ENCODE measurements at regions not wholly inside any gene's neighbourhood (a gene's known extent, or its start where the extent isn't known, plus 50 kb on each side); places are given as distances from the start of the nearest gene placed in this dataset.

GRCh38 chr1:30260318-30260717 lies 463.1 kb downstream of the MATN1 start:
- no peak for DNase-seq

GRCh38 chr1:30259631-30260030 lies 463.8 kb downstream of the MATN1 start:
- DNase-seq = no peak

DNA sequence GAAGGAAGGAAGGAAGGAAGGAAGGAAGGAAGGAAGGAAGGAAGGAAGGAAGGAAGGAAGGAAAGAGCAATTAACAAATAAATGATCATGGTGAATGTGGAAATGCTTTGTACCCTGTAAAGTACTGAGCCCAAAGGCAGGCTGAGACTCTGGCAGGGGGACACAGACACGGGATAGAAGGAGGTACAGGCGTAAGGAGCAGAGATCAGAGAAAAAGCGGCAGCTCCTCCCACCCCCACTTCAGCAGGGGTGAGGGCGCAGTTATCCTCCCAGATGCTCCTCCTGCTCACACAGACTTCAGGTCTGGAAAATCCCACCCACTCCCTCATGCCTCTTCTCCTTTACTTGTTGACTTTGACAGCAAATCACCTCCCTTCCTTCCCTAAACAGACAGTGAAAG lies 464.5 kb downstream of the MATN1 start:
- DNase-seq = no peak

DNA sequence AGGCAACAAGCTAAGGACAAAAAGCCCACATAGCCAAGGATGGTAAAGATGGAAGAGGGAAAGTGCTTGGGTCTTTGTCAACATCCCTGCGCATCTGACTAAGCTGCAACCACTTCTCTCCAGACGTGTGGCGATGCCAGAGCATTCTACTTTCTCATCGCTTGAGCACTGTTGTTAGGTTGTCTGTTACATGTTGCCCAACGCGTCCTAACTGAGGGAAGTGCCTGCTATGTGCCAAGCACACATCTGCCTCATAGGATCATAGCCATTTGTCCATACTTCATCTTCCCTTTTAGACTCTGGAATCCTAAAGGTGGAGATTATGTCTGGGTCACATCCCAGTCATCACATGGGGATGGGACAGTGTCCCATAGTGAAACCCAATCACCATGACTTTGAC lies 464.9 kb downstream of the MATN1 start:
- no peak for DNase-seq

DNA sequence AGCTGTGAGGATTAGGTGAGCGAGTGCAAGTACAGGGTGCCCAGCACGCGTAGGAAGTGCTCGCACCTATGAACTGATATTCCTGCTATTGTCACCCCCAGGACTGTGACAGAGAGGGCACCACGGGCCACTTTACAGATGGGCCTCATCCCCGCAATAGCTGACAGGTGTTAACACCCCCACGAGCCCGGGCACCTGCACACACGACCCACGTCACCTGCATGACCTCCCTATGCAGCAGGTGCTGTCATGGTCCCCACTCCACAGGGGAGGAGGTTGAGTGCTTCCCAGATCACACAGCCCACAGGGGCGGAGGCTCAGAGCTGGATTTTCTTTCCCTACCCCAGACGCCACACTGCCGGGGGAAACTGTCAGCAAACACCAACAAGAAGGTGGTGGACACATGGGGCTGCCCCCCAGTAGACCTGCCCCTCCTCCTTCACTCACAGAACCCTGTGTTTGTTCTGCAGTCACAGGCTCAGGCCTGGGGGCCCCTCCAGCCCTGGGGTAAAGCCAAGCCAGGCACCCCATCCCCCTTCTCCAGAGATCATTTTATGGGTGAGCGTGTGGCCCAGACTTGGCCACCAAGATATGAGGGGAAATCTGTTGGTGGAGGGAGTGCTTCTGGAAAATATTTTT lies 465.5 kb downstream of the MATN1 start:
- DNase-seq = no peak

GRCh38 chr1:30257322-30257721 lies 466.1 kb downstream of the MATN1 start:
- no peak for DNase-seq

GRCh38 chr1:30256911-30257310 lies 466.5 kb downstream of the MATN1 start:
- DNase-seq = no peak

- DNase-seq = no peak
These were observed 468.2 kb downstream of the MATN1 start for GRCh38 chr1:30255111-30255724.

DNA sequence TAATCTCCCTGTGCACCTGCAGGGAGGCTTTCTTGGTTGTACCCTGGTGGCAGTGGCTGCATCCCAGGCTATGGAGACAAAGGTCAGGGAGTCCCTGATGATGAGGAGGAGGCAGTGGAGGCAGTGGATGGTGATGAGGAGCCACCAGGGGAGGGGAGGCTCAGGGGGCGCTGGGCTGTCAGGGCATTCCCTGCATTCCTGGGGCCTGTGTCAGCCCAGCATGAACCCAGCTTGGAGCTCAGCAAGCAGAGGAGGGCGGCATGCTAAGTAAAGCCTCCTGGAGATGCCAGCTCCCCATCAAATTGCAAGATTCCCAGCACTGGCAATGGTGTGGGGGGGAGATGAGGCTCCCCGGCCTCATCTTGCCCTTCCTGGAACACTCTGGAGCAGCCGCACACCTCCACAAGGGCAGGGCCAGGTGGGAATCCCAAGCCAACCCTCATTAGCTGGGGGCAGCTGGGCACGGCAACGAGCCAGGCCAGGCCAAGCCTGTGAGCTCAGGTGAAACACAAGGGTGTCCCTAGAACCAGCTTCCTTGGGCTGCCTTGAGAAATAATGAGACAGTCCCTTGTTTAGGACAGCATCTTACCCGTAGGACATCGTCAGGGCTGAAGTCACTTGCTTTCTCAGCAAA lies 469.5 kb downstream of the MATN1 start:
- DNase-seq = no peak

DNA sequence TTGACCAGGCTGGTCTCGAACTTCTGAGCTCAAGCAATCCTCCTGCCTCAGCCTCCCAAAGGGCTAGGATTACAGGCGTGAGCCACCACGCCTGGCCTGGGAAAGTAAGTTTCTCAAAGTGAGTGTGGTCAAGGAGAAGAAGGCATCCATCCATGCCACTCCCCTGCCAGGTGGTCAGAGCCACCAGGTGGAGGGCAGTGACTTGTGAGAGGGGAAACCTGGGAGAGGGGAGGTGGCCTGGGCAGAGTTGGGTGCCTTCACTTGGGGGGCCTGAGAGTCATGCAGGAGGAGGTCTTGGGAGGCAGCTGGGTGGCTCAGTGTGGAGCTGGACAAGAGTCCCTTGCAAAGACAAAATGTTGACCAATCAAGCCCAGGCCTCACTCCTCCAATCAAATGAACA lies 470.0 kb downstream of the MATN1 start:
- DNase-seq = no peak

DNA sequence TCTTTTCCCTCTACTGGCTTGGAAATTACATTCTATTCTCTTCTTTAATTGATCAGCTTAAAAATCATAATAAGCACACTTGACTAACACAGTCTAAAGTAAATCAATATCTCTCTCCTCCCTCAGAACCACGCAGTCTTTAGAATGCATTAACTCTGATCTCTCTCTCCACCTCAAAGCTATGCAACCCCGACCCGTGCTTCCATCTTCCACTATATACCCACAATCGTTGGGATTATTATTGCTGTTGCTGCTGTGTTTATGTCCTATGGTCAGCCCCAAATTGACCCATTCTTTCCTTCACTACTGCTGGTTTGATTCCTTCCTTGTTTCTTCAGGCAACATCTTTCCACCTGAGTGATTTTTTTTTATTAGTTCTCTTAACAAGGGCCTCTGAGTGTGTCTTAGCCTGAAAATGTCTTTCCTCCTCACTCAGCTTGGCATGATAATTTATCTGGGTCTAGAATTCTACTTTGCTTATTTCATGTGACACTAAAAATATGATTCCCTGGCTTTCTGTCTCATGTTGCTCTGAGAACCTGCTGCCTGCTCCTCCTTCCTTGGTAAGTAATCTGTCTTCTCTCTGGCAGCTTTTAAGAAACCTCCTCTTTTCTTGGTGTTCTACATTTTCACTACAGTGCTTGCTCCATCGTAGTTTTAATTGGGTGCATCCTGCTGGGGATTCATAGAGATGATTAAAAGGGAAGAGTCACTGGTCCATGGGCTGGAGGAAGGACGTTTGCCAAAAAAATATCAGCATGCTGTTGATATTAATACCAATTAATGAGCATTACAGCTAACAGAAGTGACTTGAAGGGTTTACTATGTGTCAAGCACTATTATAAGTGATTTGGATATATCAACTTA lies 472.2 kb downstream of the MATN1 start:
- DNase-seq = no peak

DNA sequence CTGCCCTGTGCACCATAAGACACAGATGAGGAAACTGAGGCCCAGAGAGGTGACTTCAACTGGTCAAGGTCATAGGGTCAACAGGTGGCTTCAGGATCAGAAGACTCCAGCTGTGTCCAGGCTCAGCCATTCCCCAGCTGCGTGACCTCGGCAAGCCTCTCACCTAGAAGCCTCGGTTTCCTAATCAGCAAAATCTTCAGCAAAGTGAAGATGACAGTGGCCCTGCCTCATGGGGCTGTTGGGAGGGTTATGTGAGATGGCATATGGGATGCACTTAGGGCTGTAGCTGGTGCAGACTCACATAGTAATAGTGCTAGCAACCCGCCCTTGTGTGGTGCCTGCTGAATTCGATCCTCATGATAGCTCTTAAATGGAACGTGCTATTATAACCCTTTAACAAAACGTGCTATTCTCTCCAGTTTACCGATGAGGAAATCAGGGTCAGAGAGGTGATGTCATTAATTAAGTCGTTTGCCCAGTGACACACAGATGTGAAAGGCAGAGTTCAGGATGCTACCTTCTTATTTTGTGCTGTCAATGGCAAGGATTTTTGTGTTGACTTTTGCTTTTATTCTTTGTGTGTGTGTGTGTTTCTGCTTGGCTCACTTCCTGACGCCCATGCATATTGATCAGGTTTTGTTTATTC lies 472.9 kb downstream of the MATN1 start:
- no peak for DNase-seq

- DNase-seq = no peak
These were observed 473.7 kb downstream of the MATN1 start for GRCh38 chr1:30249446-30250337.

- no peak for DNase-seq
These were observed 474.6 kb downstream of the MATN1 start for GRCh38 chr1:30248774-30249173.

GRCh38 chr1:30248373-30248772 lies 475.0 kb downstream of the MATN1 start:
- no peak for DNase-seq

GRCh38 chr1:30244801-30245200 lies 478.6 kb downstream of the MATN1 start:
- no peak for DNase-seq

DNA sequence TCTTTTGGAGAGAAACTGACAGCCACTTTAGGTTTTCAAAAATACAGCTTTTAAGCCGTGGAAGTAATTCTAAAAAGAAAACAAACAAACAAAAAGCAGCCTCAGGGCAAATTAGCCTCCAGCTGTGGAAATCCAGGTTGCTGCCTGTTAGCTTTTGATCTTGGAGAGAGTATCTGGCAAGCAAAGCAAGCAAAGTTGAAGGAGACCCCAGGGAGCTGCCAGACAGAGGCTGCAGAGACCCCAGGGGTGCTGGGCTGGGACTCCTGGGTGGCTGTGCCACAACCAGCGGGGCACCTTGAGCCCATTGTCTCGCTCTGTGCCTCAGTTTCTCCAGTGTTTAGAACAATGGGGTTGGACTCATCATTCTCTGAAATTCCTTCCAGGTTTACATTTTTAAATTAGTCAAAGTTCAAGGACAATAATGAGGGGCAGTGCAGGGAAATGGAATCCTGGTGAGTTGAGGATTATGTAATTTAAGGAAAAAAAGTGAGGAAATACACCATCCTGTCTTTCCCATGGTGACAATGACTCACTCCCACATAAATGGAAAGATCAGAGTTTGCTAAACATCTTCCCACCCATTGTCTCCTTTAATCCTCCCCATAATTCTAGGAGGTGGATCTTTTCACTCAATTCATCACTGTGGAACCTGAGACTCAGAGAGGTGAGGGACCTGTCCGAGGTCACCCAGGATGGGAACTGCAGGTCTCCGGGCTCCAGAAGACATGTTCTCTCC lies 480.5 kb downstream of the MATN1 start:
- no peak for DNase-seq

- no peak for DNase-seq
These were observed 481.2 kb downstream of the MATN1 start for GRCh38 chr1:30242168-30242567.

- no peak for DNase-seq
These were observed 481.7 kb downstream of the MATN1 start for GRCh38 chr1:30241681-30242080.

DNA sequence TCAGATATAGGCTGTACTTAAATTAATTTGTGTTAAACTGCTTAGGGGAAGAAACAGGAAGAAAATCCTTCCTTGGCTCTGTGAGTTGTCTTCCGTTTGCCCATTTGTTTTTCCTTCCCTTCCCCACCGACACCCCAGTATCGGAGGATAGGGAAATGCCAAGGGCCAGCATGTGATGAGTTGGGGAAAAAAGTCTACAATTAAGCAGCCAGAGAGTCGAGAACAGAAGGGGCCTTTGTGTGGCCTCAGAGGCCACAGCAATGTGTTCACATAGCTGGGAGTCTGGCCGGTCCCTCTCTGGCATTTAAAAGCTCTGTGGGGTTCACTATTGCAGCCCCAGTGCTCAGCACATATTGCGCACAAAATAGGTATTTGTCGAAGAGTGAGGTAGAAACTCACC lies 489.3 kb downstream of the MATN1 start:
- no peak for DNase-seq

DNA sequence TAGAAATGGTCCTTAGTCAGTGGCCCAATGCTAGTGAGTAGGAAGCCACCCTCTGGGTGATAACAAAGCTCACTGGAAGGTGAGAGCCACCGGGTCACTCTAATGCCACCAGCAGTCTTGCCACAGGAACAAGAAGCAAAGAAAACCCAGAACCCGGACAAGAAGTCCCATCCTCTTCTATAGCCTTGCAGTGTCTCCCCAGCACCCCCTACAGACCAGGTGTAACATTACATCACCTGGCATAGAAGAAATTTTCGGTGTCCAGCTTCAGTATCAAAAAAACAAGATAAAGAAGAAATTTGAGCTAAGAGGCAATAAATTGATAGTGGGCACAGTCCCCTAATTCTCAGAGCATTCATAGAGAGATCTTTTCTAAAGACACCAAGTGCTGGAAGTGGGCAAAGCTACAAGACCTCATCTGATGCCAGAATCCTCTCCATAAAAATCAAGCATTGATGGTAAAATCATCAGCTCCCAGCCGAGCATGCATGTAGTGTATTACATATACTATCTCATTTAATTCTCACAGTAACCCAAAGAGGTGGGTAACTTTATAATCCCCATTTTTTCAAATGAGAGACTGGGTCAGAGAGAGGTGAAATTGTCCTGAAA lies 491.0 kb downstream of the MATN1 start:
- no peak for DNase-seq
